ENCODE measurements at regions not wholly inside any gene's neighbourhood (a gene's known extent, or its start where the extent isn't known, plus 50 kb on each side); places are given as distances from the start of the nearest gene placed in this dataset.

DNA sequence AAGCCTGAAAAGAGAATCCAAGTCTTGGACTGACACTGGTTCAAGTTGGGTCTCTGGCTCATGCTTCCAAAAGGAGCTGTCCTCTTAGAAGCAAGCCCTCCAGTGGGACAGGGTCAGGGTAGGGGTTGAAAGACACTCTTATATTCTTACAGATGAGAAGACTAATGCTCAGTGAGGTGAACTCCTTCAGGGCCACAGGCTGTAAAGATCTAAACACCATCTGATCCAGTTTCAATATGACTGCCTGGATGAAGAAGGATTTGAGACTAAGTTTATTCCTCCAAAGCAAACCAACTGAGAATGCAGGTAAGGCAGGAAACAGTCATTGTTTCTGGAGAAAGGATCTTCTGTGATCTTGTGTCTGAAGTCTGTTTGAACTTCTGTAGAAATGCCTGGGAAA lies 99.0 kb upstream of the TAB2 start:
- DNase-seq: no peak

DNA sequence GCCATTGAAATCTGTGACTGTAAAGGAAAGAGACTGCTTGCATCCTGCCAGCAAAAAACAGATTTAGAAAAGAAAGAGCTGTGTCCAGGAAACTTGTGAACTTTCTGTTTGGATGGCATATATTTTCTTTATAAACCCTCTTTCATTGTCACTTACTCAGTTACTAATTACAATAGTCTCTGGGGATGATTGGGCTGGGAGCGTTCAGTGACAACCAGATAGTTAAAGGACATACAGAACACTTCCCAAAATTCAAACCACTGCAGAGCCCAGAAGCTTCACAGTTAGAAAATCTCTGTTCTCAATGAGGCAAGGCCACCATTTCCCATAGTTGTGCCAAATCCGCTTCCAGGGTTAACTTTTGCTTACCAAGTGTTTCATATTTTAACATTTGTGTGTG lies 98.6 kb upstream of the TAB2 start:
- no peak for DNase-seq

DNA sequence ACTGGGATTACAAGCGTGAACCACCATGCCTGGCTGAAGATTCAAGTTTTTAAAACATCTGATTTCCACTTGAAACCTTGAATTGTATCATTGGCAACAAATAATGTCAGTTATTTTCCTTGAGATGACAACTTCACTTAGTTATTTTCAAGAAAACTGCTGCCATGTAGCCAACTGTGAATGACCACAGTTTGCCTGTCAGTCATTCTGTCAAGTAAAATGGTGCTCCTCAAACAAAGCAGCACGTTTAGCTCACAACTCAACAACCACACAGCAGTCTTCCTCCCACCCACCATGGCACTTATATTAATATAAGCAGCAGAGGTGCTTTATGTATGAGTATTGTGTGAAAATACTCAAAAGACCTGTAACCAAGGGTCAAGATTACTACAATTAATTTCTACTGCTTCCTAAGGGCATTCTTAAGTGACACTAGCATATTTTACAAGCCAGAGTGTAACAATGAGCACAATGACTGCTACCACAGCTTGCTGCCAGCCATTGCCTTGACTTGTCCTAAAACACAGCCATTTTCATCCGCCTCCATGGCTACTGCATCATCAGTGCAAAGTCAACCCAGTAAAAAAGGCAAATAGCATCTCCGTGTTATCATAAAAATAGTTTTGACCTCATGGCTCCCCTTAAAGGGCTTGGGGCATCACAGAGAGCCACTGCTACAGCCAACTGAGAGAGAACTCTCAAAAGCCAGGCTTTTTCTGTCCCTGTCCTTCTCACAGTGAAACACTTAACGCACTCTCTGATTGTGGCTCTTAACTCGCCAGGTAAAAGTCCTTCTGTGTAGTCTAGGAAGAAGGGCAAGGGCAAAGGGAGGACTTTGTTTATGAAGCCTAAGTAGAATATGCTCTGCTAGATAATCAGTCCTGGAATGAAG lies 96.4 kb upstream of the TAB2 start:
- DNase-seq: no peak

DNA sequence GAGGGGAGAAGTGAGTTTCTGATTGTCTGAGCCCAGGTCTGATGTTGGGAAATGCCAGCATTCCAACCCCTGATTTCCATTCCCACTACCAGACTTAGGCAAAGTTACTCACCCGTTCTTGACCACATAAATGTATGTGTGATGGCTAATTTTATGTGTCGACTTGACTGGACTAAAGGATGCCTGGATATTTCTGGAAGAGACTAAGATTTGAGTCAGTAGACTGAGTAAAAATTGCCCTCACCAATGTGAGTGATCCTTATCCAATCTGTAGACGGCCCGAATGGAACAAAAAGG lies 95.8 kb upstream of the TAB2 start:
- no peak for DNase-seq

DNA sequence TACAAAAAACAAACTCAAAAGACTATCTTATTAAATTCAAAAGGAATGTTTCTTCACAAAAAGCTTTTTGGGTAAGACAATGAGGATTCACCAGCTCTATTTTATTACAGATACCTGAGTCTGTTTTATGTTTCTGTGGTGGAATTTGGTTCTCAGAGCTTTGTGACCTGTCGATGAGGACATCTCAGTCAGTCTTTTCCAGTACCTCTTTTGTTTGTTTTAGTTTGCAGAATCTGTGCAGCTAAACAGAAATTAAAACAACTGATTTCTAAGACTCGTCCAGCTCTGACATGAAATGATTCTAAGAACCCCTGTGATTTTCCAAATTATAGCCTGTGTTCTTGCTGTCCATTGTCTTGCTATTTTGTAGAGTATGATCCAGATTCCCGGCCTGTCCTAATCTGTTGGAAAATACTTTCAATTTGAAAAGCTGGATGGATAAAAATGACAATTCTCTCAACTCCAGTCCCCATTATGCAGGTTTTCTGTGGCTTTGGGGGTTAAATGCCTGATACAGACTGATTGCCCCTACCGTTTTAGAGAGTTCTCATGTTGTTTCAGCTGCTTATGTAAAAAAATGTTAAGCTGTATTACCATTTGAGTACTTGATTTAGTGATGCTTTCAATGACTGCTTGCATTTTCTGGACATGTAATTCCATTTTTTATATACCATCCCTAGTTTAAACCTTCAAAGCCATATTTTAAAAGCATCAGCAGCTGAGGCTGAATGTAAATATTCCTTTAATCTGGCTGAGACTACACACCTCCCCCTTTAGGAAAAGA lies 94.2 kb upstream of the TAB2 start:
- no peak for DNase-seq

DNA sequence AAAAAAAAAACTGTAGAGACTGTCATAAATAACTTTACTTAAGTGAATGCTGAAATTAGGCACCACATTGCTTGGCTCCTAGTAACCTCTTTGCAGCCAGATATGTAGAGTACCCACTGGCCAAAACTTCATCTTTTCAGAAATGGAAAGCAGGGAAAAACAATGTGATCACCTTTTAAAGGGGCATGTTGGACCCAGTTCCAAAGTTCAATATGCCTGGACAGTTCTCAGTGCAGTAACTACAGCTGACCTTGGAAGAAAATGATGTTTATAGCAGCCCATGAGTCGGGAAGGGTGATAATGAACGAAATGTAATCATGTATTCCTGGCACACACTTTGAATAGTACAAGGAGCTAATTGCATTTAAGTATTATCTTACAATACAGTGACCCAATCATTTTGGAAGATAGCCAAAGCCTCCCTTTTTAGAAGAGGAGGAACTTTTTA lies 93.6 kb upstream of the TAB2 start:
- no peak for DNase-seq

DNA sequence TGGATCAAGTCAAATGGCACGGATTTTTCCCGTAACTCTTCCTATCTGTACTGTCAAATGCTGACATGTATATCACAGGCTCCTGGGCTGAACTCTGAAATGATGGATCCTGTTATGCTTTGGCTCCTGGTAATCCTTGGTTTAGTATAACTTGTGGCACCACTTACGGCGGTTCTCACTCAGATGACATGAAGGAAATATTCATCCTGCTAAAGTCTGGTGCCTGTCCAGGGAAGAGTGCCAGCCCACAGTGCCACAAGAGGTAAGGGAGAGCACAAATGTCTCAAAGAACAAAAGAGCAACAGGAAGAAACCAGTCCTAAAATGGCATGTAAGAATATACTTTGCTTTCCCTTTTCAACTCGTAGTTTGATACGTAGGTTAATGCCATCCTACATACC lies 93.1 kb upstream of the TAB2 start:
- DNase-seq: no peak

DNA sequence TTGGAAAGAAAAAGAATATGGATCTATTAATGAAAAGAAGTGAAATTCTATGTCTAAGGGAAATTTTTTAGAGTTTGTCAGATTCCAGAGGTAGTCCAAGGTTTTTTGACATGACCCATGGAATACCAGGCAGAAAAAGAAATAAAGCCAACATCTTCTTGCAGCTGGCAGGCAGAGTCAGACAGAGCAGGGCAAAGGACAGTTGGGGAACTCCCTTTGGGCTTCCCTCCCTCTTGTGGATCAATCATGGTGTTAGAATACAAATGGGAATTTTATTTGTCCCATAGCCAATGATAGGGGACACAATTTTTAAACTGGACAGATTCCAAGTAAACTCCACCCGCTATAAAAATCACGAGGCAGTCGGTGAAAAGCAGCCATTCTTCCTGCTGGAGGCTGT lies 92.1 kb upstream of the TAB2 start:
- DNase-seq: no peak

DNA sequence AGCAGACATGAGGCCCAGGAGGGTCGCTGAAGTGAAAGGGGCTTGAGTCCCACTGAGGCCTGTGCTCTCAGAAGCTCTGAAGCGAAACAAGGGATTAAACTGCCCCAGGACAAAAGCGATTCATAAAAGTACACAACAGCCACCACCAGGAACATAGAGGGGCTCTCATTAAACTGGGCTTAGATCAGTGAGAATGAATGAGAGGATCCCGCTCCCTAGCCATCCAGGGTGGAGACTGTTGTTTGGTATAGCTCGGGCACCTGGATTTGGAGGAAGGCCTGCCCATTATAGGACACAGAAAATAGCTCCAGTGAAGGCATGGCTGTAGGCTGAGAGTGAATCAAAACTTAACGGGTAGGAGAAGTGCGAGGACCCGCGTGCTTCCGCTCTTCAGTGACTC lies 91.6 kb upstream of the TAB2 start:
- no peak for DNase-seq

DNA sequence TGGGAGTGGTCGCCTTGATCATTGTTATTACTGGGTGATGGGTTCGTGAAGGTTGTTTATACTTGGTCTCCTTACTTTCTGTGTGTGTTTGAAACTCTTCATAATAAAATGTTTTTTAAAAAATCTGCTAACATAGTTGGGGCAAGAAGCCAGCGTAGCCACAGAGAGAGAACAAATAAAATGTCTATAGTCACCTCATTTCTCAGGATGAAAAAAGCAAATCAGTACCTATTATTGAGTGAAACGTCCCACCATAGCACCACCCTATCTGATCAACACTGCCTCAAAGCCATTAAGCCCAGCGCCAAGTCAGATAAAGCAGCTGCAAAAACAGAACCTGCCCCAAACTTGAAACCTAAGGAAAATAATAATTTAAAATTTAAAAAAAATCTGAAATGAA lies 89.7 kb upstream of the TAB2 start:
- DNase-seq: no peak

DNA sequence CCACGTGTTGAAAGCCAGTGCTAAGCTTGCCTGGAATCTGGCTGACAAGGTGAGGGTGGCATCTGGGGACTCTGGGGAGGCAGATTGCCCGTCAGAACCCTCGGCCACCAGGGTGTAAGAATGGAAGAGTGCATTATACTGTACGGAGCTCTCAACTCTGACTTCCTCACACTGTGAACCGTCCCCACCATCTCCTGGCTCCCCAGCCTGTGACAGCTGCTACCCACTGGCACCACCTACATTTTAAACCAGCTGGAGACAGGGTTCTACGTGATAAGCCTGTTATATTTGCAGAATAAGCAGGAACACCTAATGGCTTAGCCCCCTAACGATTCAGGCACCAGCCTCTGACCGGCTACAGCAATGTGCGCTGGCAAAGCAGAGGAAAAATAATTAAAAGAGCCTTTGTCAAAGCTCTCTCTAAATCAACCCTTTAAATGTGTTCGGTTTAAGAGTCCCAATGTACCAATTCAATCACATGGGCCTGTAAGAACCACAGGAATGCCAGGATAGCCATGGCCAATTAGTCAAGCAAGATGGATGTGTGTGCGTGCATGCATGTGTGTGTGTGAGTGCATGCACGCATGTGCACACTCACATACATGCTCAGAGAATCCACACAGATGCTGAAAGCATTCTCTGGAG lies 89.1 kb upstream of the TAB2 start:
- no peak for DNase-seq

DNA sequence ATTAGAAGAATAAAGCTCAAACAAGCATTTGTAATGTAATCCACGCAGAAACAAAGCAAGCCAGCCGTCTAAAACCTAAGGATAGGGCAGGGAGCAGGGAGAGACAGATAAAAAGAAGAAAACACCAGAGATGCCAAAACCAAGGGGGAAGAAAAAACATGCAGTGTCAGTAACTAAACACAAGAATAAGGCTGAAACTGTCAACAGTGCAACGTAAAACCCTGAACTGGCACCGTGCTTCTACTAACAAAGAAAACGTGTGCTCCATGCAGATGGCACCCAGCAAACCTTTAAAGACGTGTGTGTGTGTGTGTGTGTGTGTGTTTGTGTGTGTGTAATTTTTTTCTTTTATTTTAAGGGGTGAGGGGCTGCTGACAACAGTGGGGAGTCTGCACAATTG lies 88.4 kb upstream of the TAB2 start:
- no peak for DNase-seq

DNA sequence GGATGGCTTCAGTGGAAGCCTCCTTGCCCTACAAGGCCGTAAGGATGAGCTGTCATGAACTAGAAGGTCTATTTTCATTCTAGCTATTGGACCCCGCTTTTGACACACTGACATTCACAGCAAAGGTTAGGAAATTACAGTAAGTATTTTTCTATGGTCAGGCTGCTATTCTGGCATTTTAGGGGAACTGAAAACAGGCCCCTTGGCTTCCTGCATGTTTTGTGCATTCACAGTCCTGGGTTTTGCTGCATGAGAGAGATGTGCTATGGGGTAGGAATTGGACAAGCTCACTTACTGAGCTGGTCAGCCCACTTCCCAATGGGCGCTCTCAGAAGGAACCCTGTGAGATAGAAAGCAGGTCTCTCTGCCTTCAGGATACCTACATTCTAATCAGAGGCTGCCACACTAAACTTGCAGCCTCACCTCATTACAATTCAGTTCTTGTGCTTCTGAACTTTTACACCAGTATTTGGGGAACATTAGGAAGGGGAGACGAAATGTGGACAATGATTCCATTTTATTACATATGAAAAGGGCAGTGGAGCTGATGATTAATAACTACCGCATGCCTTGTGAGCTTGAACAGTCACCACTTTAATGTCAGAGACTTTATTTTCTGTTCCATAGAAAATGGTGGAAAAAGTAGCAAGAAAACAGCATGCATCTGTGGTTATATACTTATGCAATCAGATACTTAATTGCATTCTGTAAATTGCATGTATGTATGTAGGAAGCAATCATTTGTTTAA lies 86.6 kb upstream of the TAB2 start:
- no peak for DNase-seq

DNA sequence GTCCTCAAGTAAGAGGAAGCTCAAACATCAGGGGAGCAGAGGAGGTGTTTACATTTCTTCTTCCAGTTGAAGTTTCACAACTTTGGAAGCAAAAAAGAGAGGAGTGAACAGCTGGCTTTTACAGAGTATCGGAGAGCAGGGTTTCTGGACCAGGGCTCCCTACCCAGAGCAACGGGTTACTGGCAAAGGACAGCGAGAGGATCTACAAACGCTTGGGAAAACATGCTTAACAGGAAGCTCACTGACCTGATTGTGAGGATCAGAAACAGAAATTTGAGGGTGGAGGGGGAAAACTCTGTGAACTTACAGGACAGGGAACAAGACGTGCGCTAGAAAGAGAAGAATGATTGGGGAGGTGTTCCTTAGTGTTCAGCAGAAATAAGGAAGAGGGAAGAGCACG lies 85.7 kb upstream of the TAB2 start:
- no peak for DNase-seq

DNA sequence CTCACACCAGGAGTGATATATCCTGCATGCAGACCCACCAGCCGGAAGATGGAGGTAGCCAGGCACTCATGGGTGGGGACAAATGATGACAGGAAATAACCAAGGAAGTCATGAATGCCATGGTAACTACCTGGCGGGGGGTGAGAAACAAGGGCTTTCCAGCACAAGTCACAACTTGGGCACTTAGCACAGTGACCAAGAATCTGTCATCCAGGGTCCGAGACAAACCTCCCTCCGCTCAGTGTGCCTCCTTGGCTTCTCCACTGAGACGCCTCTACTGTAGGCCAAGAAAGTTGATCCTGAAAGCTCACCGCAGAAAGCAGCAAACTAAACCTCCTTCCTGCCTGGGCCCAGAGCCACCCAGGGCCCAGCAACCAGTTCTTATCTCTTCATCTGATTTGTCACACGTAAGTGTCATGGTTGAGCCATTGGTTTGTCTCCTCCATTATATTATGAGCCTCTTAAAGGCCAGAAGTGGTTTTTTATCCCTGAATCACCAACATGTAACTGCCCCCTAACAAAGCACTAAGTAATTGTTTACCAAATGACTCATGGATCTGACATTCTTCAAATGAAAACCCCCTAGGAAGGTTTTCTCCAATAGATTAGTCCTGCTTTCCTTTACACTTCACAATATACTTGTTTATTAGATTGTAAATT lies 84.3 kb upstream of the TAB2 start:
- DNase-seq: peak; percentile 16

DNA sequence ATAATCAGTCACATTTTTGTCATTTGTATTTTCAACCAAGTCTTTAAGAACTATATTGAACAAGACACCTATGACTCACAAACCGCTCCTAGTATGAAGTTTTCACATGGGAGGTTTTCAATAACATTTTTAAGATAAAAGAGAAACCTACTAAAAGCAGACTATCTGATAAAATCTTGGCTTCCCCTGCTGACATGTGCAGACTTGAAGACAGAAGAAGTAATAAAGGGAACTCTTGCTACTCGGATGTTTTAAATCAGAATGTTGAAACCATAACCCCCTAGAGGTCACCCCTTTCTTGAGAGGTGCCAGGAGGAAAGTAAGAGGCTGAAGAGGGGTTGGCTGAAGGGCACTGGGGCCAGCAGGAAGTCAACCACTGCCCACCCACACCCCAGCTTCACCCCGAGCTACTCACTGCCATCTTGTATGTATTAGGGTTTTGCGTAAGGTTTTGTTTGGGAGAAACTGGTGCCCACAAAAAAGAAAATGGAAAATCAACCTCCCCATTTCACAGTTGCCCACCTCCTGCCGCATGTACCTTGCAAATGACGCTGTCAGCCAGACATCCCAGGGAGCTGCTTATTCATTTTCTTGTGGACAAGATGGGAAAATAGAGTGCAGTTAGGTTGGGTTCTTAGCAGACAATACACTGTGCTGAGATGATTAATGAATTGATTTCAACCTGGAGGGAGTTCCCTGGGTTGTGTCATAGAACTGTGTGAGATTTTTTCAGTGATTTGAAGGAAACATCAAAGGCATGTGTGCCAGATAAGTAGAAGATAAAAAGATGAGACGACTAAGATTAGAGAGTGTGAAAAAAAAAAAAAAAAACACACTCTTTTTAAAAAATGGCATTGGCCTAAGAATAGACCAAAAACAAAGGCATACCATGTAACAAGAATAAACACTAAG lies 83.2 kb upstream of the TAB2 start:
- DNase-seq: no peak

DNA sequence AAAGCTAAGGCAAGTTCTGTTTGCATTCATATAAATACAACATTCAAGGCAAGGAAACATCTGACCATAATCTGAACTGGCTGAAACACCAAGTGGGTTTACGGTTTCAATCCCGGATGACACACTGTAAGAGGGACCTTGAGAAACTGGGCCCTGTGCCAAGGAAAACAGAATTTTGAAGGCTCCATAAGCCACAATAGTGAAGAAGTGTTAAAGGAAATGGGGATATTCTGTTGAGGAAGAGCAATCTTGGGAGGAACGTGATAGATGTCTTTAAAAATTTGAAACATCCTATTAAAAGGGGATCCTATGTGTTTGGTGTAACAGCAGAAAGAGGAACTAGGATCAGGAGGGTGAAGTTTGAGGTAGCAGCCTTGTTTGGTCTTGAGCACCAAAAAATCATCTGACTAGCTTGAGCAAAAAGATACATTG lies 82.4 kb upstream of the TAB2 start:
- DNase-seq: no peak

DNA sequence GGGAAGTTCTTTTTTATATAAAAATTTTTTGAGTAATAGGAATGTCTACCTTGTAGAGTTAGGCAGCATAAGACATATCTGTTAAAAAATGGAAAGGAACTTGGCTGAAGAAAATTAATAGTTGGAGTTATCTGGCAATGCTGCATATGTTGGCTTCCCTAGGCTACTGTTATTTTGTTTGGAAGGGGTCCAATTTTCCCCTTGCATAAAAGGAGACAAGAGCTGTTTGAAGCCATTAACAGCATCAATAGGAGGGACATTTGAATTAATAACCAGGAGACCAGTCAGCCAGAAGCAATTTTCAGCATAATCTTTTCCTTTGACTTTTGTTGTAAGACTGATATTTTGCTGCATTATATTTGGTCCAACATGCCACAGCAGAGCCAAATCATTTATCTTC lies 80.9 kb upstream of the TAB2 start:
- DNase-seq: no peak

DNA sequence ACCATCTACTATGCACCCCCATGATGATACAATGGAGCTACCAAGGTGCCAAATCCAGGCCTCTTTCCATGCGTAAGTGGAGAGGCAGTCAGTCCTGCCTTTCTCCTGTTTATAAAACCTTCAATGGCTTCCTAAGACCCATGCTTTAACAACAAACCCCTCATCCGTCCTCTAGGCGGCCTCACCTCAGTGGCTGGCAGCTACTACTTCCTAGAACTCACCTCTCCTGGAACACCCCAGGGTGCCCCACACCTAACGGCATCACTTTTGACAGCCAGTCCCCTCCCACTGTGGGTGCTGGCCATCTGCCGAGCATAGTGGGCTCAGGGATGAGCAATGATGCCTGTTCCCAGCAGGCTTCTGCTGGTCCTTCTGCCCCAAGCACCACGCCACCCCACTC lies 80.0 kb upstream of the TAB2 start:
- DNase-seq: no peak

DNA sequence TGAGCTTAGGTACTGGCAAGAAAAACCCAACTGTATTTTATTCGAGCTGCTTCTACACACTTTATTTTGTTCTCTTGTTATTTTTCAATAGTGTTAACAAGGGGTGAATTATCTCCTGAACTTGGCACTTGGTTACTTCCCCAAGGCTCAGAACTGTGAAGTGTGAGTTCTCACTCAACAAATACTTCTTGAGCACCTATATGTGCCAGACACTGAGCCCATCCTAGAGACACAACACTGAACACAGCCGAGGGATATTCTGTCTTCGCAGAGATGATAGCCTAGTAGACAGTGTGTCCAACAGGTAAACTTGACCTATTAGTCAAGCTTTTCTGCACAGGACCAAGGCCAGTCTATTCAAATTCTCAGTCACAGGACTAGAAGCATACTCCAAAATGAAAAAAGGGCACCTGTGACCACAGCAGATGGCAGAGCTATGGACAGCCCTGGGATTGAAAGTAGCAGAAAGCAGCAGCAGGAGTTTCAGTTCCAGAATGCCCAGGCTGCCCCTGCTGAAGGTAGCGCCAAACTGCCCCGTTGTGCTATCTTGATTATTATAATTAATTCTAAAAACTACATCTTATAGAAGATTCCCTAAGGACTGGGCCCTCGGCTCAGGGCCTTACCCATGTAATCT lies 77.8 kb upstream of the TAB2 start:
- no peak for DNase-seq

DNA sequence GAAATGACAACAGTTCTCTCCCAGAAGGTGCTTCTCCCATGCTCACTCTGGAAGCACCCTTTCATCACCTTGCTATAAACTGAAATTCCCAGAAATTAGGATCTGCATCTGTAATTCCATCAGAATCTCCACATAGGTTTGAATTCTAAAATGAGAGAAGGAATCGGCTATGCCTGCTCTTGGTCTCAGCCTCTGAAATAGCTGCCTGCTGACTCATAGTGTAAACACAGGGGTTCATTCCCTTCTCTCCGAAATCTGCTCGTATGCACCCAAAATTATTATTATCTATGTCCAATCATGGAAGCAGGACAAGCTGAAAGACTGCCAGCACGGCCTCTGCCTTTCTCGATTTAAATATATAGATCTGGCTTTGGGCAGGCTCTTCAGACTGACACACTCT lies 74.6 kb upstream of the TAB2 start:
- DNase-seq: no peak

Data from stimulated activated CD4-positive, alpha-beta T cell treated with anti-CD3 and anti-CD28 coated beads, Interleukin-12 subunit alpha, Interleukin-12 subunit beta, amount 100 ng/mL, for 4 hours (primary cell).